ENCODE measurements at regions not wholly inside any gene's neighbourhood (a gene's known extent, or its start where the extent isn't known, plus 50 kb on each side); places are given as distances from the start of the nearest gene placed in this dataset.

DNA sequence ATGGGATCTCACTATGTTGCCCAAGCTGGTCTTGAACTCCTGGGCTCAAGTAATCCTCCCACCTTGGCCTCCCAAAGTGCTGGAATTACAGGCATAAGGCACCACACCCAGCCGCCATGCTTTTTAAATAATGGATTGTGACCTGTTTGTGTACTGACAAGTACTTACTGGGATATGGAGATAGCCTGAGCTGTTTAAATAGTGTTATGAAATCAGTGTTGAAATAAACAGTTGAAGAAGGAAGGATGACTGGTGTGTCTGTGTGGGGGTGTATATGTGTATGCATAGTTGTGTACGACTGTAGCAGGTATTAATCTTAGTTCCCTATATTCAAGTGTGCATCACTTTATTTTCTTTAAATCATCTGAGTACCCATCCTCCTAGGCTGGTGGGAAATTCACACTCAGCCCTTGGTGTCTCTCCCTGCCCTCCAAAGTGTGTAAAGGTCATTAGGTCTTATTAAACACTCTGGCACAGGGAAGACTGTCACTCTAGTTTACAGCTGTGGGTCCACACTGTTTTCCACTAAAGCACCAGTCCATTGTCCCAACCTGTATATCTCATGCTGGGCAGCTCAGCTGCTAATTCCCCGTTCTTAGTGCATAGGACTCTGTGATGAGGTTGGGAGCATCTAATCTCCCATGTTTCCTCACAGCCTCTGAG, 91.0 kb downstream of the SNX18 start:
- no peaks in the 10 kb centered on the region; the same call in 1 of the 2 replicates for H3K27me3 ChIP-seq (ENCODE audit: low read depth, low read length)

DNA sequence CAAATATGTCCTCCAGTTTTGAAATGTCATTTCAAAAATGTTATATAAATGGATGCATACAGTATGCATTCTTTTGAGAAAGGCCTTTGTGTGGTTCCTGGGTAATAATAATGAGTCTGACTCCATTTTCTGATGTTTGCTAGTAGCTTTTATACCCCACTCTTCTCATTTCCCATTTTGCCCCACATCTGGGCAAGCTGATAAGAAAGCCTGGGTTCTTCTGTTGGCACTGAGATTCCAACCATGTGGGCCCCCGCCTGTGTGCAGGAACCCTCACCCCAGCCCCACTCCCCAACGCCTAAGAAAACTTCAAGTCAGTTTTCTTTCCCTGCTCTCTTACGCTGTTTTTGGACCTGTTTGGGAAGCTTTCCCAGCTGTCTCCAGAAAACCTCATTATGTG, 89.4 kb downstream of the SNX18 start:
- Histone ChIP-seq H3K9me3 (ENCODE audit: insufficient read depth, low read length) (no peaks in the 10 kb centered on the region), H3K27me3 (ENCODE audit: low read depth, low read length) (no peaks in the 10 kb centered on the region; the same call in 1 of the 2 replicates), H3K4me3 (ENCODE audit: low read length) (no peak overlapping the region), H3K79me2 (ENCODE audit: low read length) (no peaks in the 10 kb centered on the region), H3K4me1 (ENCODE audit: low read length) (peaks cover 20% of the 10 kb centered on the region), H4K20me1 (ENCODE audit: insufficient read depth, low read length) (no peaks in the 10 kb centered on the region), H2AFZ (ENCODE audit: low read depth, low read length) (no peak overlapping the region), H3K36me3 (replicated peaks; ENCODE audit: low read depth, low read length) (no peaks in the 10 kb centered on the region), H3K27ac (ENCODE audit: low read length) (no peak overlapping the region), H3K4me2 (ENCODE audit: low read length) (no peak overlapping the region), H3K9ac (ENCODE audit: low read length) (no peak overlapping the region)
- TF ChIP-seq EZH2phosphoT487 (IDR thresholded peaks at IDR 0.05; ENCODE audit: low read depth), result no peak
- TF ChIP-seq, protein P1, sequence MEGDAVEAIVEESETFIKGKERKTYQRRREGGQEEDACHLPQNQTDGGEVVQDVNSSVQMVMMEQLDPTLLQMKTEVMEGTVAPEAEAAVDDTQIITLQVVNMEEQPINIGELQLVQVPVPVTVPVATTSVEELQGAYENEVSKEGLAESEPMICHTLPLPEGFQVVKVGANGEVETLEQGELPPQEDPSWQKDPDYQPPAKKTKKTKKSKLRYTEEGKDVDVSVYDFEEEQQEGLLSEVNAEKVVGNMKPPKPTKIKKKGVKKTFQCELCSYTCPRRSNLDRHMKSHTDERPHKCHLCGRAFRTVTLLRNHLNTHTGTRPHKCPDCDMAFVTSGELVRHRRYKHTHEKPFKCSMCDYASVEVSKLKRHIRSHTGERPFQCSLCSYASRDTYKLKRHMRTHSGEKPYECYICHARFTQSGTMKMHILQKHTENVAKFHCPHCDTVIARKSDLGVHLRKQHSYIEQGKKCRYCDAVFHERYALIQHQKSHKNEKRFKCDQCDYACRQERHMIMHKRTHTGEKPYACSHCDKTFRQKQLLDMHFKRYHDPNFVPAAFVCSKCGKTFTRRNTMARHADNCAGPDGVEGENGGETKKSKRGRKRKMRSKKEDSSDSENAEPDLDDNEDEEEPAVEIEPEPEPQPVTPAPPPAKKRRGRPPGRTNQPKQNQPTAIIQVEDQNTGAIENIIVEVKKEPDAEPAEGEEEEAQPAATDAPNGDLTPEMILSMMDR (IDR thresholded peaks at IDR 0.05; ENCODE audit: low read depth, low read length), result no peak

More for the DNA sequence above, 91.0 kb downstream of the SNX18 start:
- Histone ChIP-seq H4K20me1 (ENCODE audit: insufficient read depth, low read length) (no peaks in the 10 kb centered on the region), H3K9ac (ENCODE audit: low read length) (no peak overlapping the region), H3K79me2 (ENCODE audit: low read length) (no peaks in the 10 kb centered on the region), H3K4me1 (ENCODE audit: low read length) (peaks cover 20% of the 10 kb centered on the region), H3K27ac (ENCODE audit: low read length) (no peak overlapping the region), H3K4me3 (ENCODE audit: low read length) (no peak overlapping the region), H3K9me3 (ENCODE audit: insufficient read depth, low read length) (no peaks in the 10 kb centered on the region), H3K36me3 (replicated peaks; ENCODE audit: low read depth, low read length) (no peaks in the 10 kb centered on the region), H3K4me2 (ENCODE audit: low read length) (no peak overlapping the region), H2AFZ (ENCODE audit: low read depth, low read length) (no peak overlapping the region)
- TF ChIP-seq EZH2phosphoT487 (IDR thresholded peaks at IDR 0.05; ENCODE audit: low read depth), result no peak
- TF ChIP-seq, protein P1 (IDR thresholded peaks at IDR 0.05; ENCODE audit: low read depth, low read length), result no peak

DNA sequence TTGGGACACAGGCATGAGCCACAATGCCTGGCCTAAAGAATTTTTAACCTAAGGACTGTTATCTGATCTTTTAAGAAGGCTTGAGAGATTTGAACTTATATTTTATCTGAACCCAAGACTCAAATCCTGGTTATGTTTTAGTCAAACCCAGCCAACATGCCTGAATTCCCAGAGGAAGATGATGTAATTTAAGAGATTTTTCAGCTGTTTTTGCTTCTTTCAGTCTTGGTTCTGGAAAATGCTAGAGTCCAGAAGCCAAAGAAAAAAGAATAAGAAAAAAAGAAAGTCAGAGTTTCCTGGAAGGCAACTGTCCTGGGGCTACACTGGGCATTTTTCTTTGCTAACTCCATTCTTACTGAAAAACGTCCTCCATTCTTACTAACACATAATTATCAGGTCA, 85.8 kb downstream of the SNX18 start:
- Histone ChIP-seq H3K9me3 (ENCODE audit: insufficient read depth, low read length) (no peaks in the 10 kb centered on the region), H3K9ac (ENCODE audit: low read length) (no peak overlapping the region), H3K4me2 (ENCODE audit: low read length) (no peak overlapping the region), H4K20me1 (ENCODE audit: insufficient read depth, low read length) (no peaks in the 10 kb centered on the region), H3K27me3 (ENCODE audit: low read depth, low read length) (no peaks in the 10 kb centered on the region), H3K79me2 (ENCODE audit: low read length) (no peaks in the 10 kb centered on the region), H3K36me3 (replicated peaks; ENCODE audit: low read depth, low read length) (no peaks in the 10 kb centered on the region), H3K27ac (ENCODE audit: low read length) (no peak overlapping the region), H3K4me3 (ENCODE audit: low read length) (no peak overlapping the region), H2AFZ (ENCODE audit: low read depth, low read length) (no peak overlapping the region), H3K4me1 (ENCODE audit: low read length) (no peaks in the 10 kb centered on the region)
- TF ChIP-seq, protein P1 (IDR thresholded peaks at IDR 0.05; ENCODE audit: low read depth, low read length), result no peak
- TF ChIP-seq EZH2phosphoT487 (IDR thresholded peaks at IDR 0.05; ENCODE audit: low read depth), result no peak

DNA sequence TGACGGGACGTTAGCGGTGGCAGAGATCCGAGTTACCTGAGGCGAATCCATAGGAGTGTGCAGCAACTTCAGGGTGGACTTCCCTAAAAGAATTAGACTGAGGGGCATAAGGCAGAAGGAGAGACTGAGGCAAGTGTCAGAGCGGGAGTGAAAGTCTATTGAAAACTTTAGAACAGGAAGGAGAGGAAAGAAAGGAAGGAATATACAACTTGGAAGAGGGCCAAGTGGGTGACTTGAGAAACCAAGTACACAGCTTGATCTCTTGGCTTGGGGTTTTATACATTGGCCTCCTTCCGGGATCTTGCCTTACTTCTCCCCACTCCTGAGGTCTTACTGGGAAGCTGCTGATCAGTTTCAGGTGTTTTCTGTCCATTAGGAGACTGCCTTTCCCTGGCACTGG, 84.9 kb downstream of the SNX18 start:
- Histone ChIP-seq H3K9me3 (ENCODE audit: insufficient read depth, low read length) (no peaks in the 10 kb centered on the region), H3K4me1 (ENCODE audit: low read length) (no peaks in the 10 kb centered on the region), H4K20me1 (ENCODE audit: insufficient read depth, low read length) (no peaks in the 10 kb centered on the region), H3K27ac (ENCODE audit: low read length) (no peak overlapping the region), H3K4me2 (ENCODE audit: low read length) (no peak overlapping the region), H3K27me3 (ENCODE audit: low read depth, low read length) (no peaks in the 10 kb centered on the region), H3K79me2 (ENCODE audit: low read length) (no peaks in the 10 kb centered on the region), H3K36me3 (replicated peaks; ENCODE audit: low read depth, low read length) (no peaks in the 10 kb centered on the region), H2AFZ (ENCODE audit: low read depth, low read length) (no peak overlapping the region), H3K4me3 (ENCODE audit: low read length) (no peak overlapping the region), H3K9ac (ENCODE audit: low read length) (no peak overlapping the region)
- no peak for TF ChIP-seq EZH2phosphoT487 (IDR thresholded peaks at IDR 0.05; ENCODE audit: low read depth)
- TF ChIP-seq, protein P1 (IDR thresholded peaks at IDR 0.05; ENCODE audit: low read depth, low read length), result no peak

Data from OCI-LY3 (cell line).